Fibroblast of lung (primary cell): ENCODE measurements at regions not wholly inside any gene's neighbourhood (a gene's known extent, or its start where the extent isn't known, plus 50 kb on each side); places are given as distances from the start of the nearest gene placed in this dataset.

Experiments
- CTCF ChIP-seq, 2 donors: IDR thresholded peaks in 1 of 2; conservative IDR thresholded peaks in 1 of 2; 1 replicate in 1 of 2; 2 replicates in 1 of 2; pipeline ENCODE4 v1.5.1; 2011 to 2012; ENCODE audit warnings: low read length in 2 of 2, control low read depth in 1 of 2, inconsistent platforms in 1 of 2, low read depth in 1 of 2, mild to moderate bottlenecking in 1 of 2
- EZH2 ChIP-seq: IDR thresholded peaks from 2 replicates; pipeline ENCODE4 v1.5.1; 2012; ENCODE audit warnings: low read length, control low read depth, mild to moderate bottlenecking; ENCODE audit errors: missing control alignments

- no peak for TF ChIP-seq CTCF (conservative IDR thresholded peaks at IDR 0.05 in 1 of 2, IDR thresholded peaks at IDR 0.05 in 1 of 2; ENCODE audit: low read depth in 1 of 2, low read length in 2 of 2)
- TF ChIP-seq EZH2 = no peak
Observed at GRCh38 chr2:138307099-138307498, 194.5 kb upstream of the SPOPL start.
